ENCODE measurements at regions not wholly inside any gene's neighbourhood (a gene's known extent, or its start where the extent isn't known, plus 50 kb on each side); places are given as distances from the start of the nearest gene placed in this dataset.

GRCh38 chr2:16135196-16135912 lies 195.0 kb downstream of the MYCN start:
- Mint-ChIP-seq H3K27ac (ENCODE audit: unreplicated experiment) (no peak overlapping the region), H3K9me3 (ENCODE audit: unreplicated experiment) (peaks cover 3% of the 10 kb centered on the region), H3K36me3 (ENCODE audit: unreplicated experiment) (peaks cover 7% of the 10 kb centered on the region), H3K27me3 (ENCODE audit: unreplicated experiment) (no peaks in the 10 kb centered on the region), H3K4me1 (ENCODE audit: low read depth, unreplicated experiment) (no peaks in the 10 kb centered on the region), H3K4me3 (ENCODE audit: unreplicated experiment) (no peak overlapping the region)
- TF ChIP-seq, protein P1, sequence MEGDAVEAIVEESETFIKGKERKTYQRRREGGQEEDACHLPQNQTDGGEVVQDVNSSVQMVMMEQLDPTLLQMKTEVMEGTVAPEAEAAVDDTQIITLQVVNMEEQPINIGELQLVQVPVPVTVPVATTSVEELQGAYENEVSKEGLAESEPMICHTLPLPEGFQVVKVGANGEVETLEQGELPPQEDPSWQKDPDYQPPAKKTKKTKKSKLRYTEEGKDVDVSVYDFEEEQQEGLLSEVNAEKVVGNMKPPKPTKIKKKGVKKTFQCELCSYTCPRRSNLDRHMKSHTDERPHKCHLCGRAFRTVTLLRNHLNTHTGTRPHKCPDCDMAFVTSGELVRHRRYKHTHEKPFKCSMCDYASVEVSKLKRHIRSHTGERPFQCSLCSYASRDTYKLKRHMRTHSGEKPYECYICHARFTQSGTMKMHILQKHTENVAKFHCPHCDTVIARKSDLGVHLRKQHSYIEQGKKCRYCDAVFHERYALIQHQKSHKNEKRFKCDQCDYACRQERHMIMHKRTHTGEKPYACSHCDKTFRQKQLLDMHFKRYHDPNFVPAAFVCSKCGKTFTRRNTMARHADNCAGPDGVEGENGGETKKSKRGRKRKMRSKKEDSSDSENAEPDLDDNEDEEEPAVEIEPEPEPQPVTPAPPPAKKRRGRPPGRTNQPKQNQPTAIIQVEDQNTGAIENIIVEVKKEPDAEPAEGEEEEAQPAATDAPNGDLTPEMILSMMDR (IDR thresholded peaks at IDR 0.05; ENCODE audit: partially characterized antibody, unreplicated experiment): no peak
- DNase-seq: no peak

DNA sequence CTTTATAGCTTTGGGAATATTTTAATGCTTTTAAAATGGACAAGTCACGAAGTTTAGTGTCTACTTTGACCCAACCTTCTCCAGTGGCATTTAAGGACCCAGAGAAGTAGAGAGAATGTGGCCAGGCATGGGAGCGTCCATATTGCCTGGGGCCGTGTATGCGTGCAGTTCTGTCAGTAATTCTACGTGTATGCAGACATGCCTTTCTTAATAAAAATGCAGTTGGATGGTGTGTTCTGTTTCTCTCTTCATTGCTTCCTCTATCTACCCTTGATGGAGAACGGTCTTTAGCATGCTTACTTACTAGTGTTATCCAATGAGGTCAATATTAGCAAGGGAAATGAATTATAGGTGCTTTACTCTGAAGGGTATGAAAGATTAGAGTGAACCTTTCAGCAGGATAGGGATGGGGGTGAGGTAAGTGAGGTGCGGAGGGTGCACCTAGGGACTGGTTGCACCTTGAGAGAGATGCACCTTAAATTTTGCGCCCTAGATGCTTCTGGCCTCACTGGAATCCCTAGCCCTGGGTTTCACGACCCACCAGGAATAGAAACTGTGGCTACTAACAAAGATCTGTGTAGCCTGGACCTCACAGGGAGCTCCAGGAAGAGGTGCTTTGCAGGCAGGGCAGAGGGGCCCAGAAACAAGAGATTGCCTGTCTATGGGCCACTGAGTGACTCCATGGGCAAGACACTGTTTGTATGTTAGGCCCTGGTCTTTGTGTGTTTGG lies 194.3 kb downstream of the MYCN start:
- no peak for DNase-seq
- no peak overlapping the region for H3K27ac Mint-ChIP-seq (ENCODE audit: unreplicated experiment)
- no peaks in the 10 kb centered on the region for H3K4me1 Mint-ChIP-seq (ENCODE audit: low read depth, unreplicated experiment)

GRCh38 chr2:16130906-16131400 lies 190.6 kb downstream of the MYCN start:
- peaks cover 7% of the 10 kb centered on the region for H3K9me3 Mint-ChIP-seq (ENCODE audit: unreplicated experiment)
- H3K4me3 Mint-ChIP-seq (ENCODE audit: unreplicated experiment): no peak overlapping the region
- no peaks in the 10 kb centered on the region for H3K36me3 Mint-ChIP-seq (ENCODE audit: unreplicated experiment)
- H3K27me3 Mint-ChIP-seq (ENCODE audit: unreplicated experiment): peaks cover 5% of the 10 kb centered on the region
- no peak for DNase-seq
- H3K27ac Mint-ChIP-seq (ENCODE audit: unreplicated experiment): no peak overlapping the region
- TF ChIP-seq, protein P1 (IDR thresholded peaks at IDR 0.05; ENCODE audit: partially characterized antibody, unreplicated experiment): no peak
- H3K4me1 Mint-ChIP-seq (ENCODE audit: low read depth, unreplicated experiment): peaks cover 13% of the 10 kb centered on the region

More for the DNA sequence above, 194.3 kb downstream of the MYCN start:
- H3K4me3 Mint-ChIP-seq (ENCODE audit: unreplicated experiment): no peak overlapping the region
- TF ChIP-seq, protein P1 (IDR thresholded peaks at IDR 0.05; ENCODE audit: partially characterized antibody, unreplicated experiment): no peak
- H3K9me3 Mint-ChIP-seq (ENCODE audit: unreplicated experiment): peaks cover 4% of the 10 kb centered on the region
- peaks cover 7% of the 10 kb centered on the region for H3K36me3 Mint-ChIP-seq (ENCODE audit: unreplicated experiment)
- H3K27me3 Mint-ChIP-seq (ENCODE audit: unreplicated experiment): no peaks in the 10 kb centered on the region

DNA sequence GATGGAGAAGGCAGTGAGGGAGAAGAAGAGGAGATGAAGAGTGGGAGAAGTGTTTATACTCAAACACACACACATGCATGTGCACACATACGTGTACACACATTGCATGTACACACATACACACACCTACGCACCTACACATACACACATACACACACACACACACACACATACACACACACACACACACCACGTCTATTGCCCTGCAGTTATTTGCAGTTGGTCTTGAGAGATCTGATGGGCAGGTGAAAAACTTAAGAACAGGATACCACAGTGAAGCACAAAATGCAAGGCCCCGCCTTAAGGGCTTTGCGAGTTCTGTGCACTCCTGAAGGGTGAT lies 190.2 kb downstream of the MYCN start:
- H3K9me3 Mint-ChIP-seq (ENCODE audit: unreplicated experiment): peaks cover 7% of the 10 kb centered on the region
- DNase-seq: no peak
- peaks cover 5% of the 10 kb centered on the region for H3K27me3 Mint-ChIP-seq (ENCODE audit: unreplicated experiment)
- no peaks in the 10 kb centered on the region for H3K36me3 Mint-ChIP-seq (ENCODE audit: unreplicated experiment)
- peaks cover 15% of the 10 kb centered on the region for H3K4me1 Mint-ChIP-seq (ENCODE audit: low read depth, unreplicated experiment)
- H3K4me3 Mint-ChIP-seq (ENCODE audit: unreplicated experiment): no peak overlapping the region
- TF ChIP-seq, protein P1 (IDR thresholded peaks at IDR 0.05; ENCODE audit: partially characterized antibody, unreplicated experiment): no peak
- H3K27ac Mint-ChIP-seq (ENCODE audit: unreplicated experiment): no peak overlapping the region
